H1 (cell line): ENCODE measurements at regions not wholly inside any gene's neighbourhood (a gene's known extent, or its start where the extent isn't known, plus 50 kb on each side); places are given as distances from the start of the nearest gene placed in this dataset.

ENCODE experiments used
- BRCA1 ChIP-seq: IDR thresholded peaks from 2 replicates; pipeline ENCODE4 v1.6.1; 2012; ENCODE audit warnings: low read depth, low read length, improper control_type of control experiment
- CHD1 ChIP-seq: IDR thresholded peaks from 2 replicates; pipeline ENCODE4 v1.6.1; 2012; ENCODE audit warnings: low read depth, low read length, improper control_type of control experiment
- GABPA ChIP-seq: IDR thresholded peaks from 2 replicates; pipeline ENCODE4 v1.6.1; 2011; ENCODE audit warnings: mild to moderate bottlenecking, low read length, moderate library complexity, borderline replicate concordance; ENCODE audit not compliant: insufficient read depth
- POLR2A ChIP-seq, 2 experiments: IDR thresholded peaks; 1 replicate in 1 of 2; 2 replicates in 1 of 2; pipeline ENCODE4 v1.6.1; 2011; ENCODE audit warnings: low read depth in 2 of 2, low read length in 2 of 2, mild to moderate bottlenecking in 2 of 2; ENCODE audit errors: control extremely low read depth in 1 of 2
- SIN3A ChIP-seq, 2 experiments: IDR thresholded peaks in 1 of 2; conservative IDR thresholded peaks in 1 of 2; 2 replicates each; pipeline ENCODE4 v1.6.1; 2011 to 2012; ENCODE audit warnings: low read length in 2 of 2, improper control_type of control experiment in 1 of 2, low read depth in 1 of 2, mild to moderate bottlenecking in 1 of 2
- SP2 ChIP-seq: IDR thresholded peaks from 2 replicates; pipeline ENCODE4 v1.6.1; 2012; ENCODE audit warnings: mild to moderate bottlenecking, low read length, inconsistent platforms

GRCh38 chr13:106702505-106702904 is 134.6 kb upstream of the ARGLU1 start (continued):
- TF ChIP-seq GABPA (no peak), POLR2A (IDR thresholded peaks at IDR 0.05; ENCODE audit: control extremely low read depth in 1 of 2, low read depth in 2 of 2, low read length in 2 of 2) (no peak), BRCA1 (no peak), CHD1 (no peak), SP2 (no peak), SIN3A (conservative IDR thresholded peaks at IDR 0.05 in 1 of 2, IDR thresholded peaks at IDR 0.05 in 1 of 2; ENCODE audit: low read depth in 1 of 2, low read length in 2 of 2) (no peak)
